Stimulated activated CD8-positive, alpha-beta memory T cell treated with anti-CD3 and anti-CD28 coated beads, Interleukin-4, amount 100 ng/mL, for 4 hours (primary cell): ENCODE measurements at regions not wholly inside any gene's neighbourhood (a gene's known extent, or its start where the extent isn't known, plus 50 kb on each side); places are given as distances from the start of the nearest gene placed in this dataset.

Experiments
- DNase-seq, 2 donors: peaks; one replicate each; pipeline ENCODE4 v3.0.0-alpha.2; 2020; ENCODE audit warnings: low read depth in 2 of 2, low spot score in 1 of 2

DNA sequence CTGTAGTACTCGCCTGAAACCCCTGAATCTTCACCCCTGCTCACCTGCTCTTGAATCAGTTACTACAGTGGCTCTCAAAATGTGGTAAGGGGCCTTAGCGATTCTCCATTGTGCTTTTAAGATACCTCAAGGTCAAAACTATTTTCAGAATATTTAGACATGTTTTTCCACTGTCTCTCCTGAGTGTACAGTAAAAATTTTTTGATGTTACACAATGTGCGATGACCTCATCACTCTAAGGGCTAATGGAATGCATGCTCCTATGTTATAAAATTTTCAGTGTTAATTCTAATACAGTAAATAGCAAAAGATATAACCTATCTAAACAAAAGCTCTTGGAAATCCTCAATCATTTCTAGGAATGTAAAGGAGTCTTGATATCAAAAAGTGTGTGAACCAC is 336.9 kb upstream of the PKDCC start:
- DNase-seq = no peak

DNA sequence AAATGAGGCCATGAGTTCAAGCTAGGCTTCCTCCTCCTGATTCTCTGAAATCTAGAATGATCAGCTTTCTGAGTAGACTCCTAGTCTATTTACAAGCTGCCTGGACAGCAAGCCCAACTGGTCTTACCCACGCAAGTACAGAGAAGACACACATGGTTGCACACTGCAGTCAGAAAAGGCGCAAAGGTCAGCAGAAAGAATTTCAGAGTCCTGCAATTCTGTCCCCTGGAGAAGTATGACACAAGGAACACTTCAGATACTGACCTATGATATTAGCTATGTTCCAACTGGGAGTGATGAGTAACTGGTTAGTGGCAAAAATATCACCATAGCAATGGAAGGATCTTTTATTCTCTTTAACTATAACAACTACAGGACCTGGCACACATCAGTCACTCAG is 336.1 kb upstream of the PKDCC start:
- no peak for DNase-seq

DNA sequence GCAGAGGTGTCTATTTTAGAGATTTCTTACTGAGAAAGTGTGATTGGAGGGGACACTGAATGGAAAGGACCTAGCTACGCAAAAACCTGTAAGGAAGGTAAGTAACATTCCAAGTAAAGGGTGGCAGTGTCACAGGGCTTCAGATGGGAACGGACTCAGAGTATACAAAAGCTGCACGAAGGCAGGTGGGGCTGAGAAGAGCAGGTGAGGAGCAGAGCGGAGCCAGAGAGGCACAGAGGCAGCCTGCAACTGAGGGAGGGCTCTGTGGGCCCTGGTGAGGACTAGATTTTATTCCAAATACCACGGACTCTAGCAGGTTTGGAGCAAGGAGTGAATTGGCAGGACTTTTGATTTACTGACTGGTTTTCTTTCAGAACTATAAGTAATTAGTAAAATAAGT is 331.3 kb upstream of the PKDCC start:
- DNase-seq = no peak

GRCh38 chr2:41717839-41718238 is 330.0 kb upstream of the PKDCC start:
- DNase-seq = no peak

GRCh38 chr2:41718705-41719104 is 329.1 kb upstream of the PKDCC start:
- DNase-seq = no peak

DNA sequence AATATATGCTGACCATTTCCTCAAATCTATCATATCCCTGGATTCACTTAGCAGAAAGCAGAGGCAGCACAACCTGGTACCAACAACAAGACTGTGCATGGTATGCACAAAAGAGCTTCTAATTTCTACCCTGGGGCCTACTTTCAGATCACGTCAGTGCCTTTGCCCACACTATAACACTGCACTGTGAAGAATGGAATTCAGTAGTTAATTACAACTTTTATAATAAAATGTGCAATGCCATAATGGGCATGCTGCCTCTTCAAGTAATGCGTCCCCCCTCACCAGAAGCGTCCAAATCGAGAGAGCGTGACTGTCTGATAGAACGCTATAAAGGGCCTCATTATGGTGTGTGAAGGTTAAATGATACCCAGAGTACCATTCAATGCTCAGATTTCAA is 328.1 kb upstream of the PKDCC start:
- no peak for DNase-seq

DNA sequence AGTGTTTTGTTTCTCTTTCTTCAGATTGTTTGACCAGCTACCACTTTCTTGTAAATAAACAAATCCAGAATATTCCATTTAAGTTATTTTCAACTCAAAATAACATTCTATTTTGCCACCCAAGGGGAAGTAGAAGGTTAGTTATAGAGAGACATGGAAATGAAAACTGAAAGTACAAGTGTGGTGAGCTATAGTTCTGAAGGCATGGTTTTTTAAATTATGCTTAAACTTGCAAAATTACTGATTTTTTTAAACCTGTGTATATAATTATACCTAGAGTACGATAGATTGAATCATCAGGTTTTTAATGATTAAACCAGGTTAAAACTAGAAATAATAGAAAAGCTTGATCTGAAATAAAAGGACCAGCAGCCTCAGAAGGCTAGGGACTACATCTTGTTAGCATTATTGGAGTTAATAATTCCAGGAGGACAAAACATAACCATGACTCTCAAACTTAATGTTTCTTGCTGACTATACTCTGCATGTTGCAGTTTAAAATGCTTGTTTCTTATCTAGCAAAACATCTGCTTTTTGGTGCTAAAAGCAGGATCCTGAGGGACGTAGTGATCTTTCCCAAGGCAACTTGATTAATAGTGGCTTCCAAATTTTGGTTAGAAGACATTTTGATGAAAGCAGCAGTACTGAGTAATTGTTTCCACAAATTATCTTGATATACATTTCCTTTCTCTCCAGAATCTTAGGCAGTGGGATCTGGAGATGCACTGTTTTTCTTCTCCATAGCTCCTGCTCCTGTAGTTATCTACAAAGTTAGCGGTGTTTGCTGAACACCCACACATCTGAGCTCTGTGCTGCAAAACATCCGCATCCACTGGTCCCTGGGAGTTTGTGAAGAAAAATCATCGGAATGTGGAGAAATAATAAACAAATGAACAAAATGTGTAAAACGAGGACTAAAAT is 327.2 kb upstream of the PKDCC start:
- DNase-seq = no peak

GRCh38 chr2:41722668-41723369 is 325.0 kb upstream of the PKDCC start:
- no peak for DNase-seq

GRCh38 chr2:41723526-41723925 is 324.3 kb upstream of the PKDCC start:
- DNase-seq = no peak

- no peak for DNase-seq
Measured at GRCh38 chr2:41724465-41724864, 323.4 kb upstream of the PKDCC start.

DNA sequence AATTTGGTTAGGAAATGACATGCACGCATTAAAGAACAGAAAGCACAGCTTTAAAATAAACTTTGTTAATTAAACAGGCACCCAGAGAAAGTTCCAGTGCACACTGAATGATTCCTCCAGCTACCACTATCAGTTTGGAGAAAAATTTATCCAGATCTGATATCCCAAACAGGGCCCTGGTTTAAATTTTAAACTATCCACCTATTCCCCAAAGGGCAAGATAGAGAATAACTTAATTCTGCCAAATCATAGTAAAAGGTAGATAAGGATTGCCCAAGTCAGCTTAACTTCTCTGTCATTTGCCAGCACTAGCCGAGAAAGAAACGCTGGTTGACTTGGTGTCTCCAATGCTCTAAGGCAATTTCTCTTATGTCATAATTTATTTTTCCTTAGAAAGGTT is 321.9 kb upstream of the PKDCC start:
- no peak for DNase-seq

- DNase-seq = no peak
Measured at GRCh38 chr2:41726364-41726763, 321.5 kb upstream of the PKDCC start.

- DNase-seq = no peak
Measured at GRCh38 chr2:41727152-41727551, 320.7 kb upstream of the PKDCC start.

GRCh38 chr2:41727711-41728110 is 320.1 kb upstream of the PKDCC start:
- DNase-seq = no peak

GRCh38 chr2:41728788-41729338 is 319.0 kb upstream of the PKDCC start:
- DNase-seq = no peak

DNA sequence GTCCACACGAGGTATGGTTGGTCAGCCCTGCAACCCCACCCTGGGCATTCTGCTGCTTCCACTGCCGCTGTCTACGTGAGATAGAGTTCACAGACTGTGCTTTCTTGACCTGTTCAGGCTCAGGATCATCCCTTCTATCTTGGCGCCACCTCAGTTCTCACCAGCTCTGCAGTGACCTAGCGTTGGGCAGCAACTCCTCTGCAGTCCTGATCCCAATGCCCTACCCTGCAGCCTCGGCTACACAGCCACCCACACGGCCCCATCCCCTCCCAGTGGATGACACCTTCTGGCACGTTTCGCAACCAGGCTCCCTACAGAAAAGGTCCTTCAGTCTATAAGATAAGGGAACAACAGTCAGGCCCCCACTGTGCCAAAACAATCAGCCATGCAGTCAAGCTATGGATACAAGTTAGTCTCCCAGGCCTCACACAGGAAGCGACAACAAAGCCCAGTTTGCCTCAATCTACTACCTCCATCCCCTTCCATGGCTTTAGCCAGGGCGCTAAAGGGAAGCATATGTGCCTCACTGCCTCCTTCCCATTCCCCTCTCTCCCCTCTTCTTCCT is 317.9 kb upstream of the PKDCC start:
- no peak for DNase-seq

DNA sequence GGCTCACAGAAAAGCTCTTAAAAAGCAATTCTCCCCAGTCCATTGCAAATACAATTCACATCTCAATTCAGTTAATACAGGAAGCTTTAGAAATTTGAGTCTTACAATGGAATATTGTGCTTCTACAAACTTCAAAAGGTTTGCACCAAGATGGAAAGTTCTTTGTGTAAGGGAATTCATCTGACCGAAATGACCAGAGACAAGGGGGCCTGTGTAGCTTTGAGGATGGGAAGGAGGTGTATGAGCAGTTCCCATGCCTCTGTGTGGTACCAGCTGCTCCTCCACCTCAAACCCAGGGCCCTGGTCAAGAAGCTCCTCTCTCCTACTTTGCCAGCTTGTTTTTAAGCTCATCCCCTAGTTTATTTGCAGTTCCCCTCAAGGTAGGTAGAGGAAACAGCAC is 312.8 kb upstream of the PKDCC start:
- no peak for DNase-seq

GRCh38 chr2:41735476-41735875 is 312.3 kb upstream of the PKDCC start:
- no peak for DNase-seq

GRCh38 chr2:41736105-41736567 is 311.7 kb upstream of the PKDCC start:
- no peak for DNase-seq

- DNase-seq = no peak
Measured at GRCh38 chr2:41736586-41736985, 311.2 kb upstream of the PKDCC start.

- DNase-seq = no peak
Measured at GRCh38 chr2:41737888-41738287, 309.9 kb upstream of the PKDCC start.
